ENCODE measurements at regions not wholly inside any gene's neighbourhood (a gene's known extent, or its start where the extent isn't known, plus 50 kb on each side); places are given as distances from the start of the nearest gene placed in this dataset.

GRCh38 chr4:156101571-156101970, 147.9 kb upstream of the CTSO start:
- TF ChIP-seq BHLHE40 (IDR thresholded peaks at IDR 0.05; ENCODE audit: low read depth, low read length) (no peak), PHF8 (IDR thresholded peaks at IDR 0.05; ENCODE audit: borderline replicate concordance, low read depth) (no peak), RAD21 (conservative IDR thresholded peaks at IDR 0.05 in 1 of 2, IDR thresholded peaks at IDR 0.05 in 1 of 2) (no peak), EP300 (IDR thresholded peaks at IDR 0.05) (no peak), CTCF (IDR thresholded peaks at IDR 0.05) (no peak), POLR2AphosphoS2 (conservative IDR thresholded peaks at IDR 0.05; ENCODE audit: low read length) (no peak), PBX3 (IDR thresholded peaks at IDR 0.05) (no peak), POLR2A (IDR thresholded peaks at IDR 0.05; ENCODE audit: low read length) (no peak), BCL3 (IDR thresholded peaks at IDR 0.05) (no peak), JUNB (IDR thresholded peaks at IDR 0.05) (no peak), HDAC2 (IDR thresholded peaks at IDR 0.05) (no peak), HMGXB4 (CRISPR knock-in tag; IDR thresholded peaks at IDR 0.05; ENCODE audit: borderline replicate concordance) (no peak), HEYL (CRISPR knock-in tag; IDR thresholded peaks at IDR 0.05) (no peak)

Data from A549 (cell line).